ENCODE measurements at regions not wholly inside any gene's neighbourhood (a gene's known extent, or its start where the extent isn't known, plus 50 kb on each side); places are given as distances from the start of the nearest gene placed in this dataset.

DNA sequence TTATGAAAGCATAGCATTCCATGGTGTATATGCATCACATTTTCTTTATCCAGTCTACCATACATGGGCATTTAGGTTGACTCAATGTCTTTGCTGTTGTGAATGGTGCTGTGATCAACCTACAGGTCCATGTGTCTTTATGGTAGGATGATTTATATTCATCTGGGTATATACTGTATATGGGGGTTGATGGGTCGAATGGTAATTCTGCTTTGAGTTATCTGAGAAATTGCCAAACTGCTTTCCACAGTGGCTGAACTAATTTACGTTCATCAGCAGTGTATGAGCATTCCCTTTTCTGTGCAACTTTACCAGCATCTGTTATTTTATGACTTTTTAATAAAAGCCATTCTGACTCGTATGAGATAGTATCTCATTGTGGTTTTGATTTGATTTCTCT, 662.4 kb upstream of the BCHE start:
- DNase-seq = no peak

DNA sequence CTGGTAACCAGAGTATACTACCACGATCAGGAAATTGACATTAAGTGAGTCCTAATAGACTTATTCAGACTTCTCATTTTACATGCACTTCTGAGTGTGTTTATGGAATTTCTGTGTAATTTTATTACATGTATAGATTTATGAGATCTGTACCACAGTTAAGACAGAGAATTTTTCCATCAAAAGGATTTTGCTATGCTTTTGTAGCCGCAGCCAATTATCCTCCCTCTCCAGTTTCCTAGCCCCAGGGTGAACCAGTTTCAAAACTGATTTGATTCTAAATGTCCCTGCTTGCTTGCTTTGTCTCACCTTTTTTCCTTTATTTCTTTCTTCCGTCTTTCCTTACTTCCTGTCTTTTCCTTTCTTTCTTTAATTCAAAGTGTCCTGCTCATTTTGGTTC, 661.2 kb upstream of the BCHE start:
- DNase-seq = no peak

DNA sequence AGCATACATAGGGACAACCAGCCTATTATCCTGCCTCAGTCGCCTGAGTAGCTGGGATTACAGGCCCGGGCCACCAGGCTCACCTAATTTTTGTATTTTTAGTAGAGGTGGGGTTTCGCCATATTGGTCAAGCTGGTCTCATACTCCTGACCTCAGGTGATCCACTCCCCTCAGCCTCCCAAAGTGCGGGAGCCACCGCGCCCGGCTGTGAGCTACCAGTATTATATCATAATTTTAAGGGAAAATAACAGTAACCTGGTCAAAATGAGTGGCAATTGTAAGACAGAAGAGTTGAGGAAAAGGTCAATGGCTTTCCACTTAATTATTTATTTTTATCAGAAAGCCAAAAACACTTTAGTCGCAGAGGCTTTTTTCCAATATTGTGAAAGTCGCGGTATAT, 652.6 kb upstream of the BCHE start:
- DNase-seq = no peak

DNA sequence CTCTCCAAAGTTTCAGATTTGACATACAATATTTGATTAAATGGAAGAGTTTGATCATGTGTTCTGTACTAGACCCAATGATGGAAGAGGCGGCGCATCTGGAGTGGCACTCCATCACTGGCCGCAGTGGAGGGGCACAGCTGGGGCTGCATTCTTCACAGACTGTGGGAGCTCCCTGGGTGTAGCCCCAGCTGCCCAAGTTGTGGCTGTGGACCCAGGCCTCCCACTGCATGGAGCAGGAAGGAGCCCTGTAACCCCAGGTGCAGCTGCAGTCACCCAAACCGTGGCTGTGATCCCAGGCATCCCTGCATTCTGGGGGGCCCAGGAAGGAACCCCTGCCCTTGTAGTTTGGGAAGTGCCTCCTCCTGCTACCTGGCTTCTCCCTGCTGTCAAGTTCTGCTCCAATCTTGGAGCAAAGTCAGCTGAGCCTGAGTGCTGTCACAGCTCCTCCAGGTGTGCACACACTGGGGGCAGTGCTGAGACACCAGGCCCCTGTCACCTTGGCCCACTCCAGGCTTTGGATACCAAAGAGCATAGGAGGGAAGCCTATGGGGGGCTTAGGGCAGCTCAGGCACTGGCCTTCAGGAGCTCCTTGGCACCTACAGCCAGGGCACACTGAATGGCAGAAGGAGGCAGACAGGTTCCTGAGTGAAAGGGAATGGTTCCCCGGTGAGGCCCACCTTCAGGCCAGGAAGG, 651.9 kb upstream of the BCHE start:
- DNase-seq = no peak

DNA sequence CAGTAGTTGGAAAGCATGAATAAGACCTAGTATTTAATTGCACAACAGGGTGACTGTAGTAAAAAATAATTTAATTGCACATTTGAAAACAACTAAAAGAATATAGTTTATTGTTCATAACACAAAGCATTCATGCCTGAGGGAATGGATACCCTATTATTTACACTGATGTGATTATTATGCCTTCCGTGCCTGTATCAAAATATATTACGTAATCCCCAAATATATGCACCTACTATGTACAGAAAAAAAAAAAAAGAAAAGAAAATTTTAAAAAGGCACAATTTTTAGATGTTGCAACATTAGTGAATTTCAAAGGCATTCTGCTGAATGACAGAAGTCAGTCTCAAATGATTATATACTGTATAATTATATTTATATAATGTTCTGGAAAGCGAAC, 647.2 kb upstream of the BCHE start:
- no peak for DNase-seq

DNA sequence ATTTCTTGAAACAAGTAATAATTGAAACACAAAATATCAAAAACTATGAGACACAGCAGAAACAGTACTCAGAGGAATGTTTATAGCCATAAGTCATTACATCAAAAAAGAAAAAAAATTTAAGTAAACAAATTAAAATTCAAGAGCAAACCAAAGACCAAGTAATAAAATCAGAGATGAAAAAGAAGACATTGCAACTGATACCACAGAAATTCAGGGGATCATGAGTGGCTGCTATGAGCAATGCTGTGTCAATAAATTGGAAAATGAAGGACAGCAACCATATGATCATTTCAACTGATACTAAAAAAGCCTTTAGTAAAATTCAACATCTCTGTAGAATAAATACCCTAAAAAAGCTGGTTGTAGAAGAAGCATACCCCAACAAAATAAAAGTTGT, 644.1 kb upstream of the BCHE start:
- no peak for DNase-seq

DNA sequence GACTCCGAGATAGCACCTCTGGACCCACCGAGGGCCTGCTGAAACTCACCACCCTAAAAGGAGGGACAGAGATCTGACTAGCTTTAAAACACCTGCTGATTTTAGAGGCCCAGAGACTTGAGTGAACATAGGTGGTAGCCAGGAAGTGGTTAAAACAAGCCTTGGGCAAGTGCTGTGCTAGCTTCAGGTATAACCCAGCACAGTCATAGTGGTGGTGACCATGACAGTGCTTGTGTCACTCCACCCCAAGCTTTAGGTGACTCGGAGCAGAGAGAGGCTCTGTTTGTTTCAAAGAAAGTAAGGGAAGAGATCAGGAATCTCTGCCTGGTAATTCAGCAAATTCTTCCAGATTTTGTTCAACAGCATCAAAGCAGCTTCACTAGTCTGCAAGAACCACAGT, 641.1 kb upstream of the BCHE start:
- no peak for DNase-seq

DNA sequence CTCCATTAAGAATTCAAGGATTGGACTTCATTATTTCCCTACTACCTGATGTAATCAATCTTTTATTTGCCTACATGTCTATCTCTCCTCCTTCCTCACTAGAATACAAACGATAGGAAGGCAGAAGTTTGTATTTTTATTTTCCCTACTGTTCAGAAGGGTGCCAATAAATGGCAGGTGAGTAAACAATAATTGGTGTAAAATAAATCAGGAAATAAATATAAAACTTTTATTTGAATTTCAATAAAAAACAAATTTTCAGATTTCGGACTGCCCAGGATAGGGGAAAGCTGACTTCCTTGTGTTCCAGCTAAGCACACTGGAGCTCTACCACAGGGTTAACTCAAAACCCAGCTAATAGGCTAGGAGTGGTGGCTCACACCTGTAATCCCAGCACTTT, 636.3 kb upstream of the BCHE start:
- DNase-seq = no peak

DNA sequence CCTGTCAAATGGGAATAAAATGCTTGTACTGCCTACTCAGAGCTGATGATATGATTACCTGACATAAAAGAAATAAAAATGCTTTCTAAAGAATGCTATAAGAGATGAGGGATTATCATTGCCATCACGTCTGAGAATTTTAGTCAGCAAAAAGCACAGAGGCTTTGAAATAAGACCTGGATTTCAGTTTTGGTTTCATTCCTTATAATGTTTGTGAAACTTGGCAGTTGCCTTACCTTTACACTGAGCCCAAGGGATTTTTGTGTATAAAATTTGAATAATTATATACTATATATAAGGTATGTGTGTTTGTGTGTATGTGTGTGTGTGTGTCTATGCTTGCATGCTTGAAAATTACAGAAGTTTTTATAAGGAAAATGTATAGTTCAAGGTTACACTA, 634.8 kb upstream of the BCHE start:
- no peak for DNase-seq

DNA sequence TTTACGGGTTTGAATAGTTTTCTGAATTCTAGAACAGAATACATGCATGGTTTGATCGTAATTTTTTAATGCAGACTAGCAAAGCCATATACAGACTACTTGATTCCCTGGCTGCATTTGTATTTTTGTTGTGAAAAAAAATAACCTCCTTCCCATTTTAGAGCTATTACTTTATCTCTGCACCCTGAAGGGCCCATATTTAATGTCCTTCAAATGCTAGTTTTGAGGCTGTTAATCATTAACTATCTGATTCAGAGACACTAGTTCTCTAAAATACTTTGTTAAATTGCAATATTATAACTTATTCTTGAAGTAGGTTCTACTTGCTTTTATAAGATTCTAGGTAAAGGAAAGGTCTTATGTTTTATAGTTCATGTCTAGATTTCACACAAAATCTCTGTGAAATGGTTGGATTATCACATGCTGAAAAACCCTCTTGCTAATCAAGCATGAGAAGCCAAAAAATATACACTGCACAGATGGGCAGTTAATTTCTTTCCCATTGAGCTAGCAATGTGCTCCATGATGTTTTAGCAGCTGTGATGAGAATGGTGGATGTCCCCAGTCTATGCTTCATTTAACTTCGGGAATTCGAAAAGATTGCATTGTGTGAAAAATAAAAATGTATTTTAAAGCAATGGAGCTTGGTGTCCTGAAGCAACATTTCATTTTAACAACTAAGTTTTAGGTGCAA, 634.0 kb upstream of the BCHE start:
- DNase-seq = no peak

DNA sequence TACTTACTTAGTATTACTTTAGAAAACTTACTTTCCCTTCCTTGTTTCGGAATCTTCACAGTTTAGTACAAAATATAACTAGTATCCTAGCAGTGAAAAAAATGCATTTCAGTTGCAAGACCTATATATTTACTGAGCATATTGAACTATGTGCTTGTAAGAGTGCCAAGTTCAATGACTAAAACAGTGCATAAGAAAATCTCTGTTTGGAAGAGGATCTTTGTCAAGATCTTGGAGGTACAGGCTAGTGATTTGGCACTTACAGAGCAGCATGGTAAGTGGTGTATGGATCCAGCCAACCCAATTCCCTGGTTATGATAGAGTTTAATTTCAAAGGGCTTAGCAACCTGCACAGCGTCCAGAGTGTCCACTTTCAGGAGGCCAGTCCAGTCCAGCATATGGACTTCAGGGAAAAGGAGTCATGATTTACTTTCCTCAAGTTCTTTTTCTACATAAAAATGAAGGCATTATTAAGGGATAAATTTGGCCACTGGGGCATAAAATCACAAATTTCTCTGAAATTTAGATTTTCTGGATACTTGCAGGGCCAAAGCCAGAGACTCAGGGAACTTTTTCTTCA, 625.8 kb upstream of the BCHE start:
- no peak for DNase-seq

DNA sequence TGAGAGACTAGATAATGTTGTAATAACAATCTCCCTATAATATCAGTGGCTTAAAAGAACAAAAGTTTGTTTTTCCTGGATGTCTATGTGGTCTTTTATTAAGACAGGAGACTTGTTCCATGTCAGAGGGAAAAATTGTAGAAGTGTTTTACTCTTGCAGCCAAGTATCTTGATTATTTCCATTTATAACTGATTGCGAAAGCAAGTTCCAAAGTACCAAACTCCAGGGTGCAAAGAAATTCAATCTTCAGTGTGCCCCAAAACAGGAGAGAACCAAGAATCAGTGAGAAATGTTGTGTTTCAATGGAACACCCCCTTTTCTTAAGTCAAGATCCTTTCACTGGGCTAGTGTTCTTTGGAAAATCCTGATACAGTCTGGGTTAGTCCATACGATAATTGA, 624.4 kb upstream of the BCHE start:
- DNase-seq = no peak

DNA sequence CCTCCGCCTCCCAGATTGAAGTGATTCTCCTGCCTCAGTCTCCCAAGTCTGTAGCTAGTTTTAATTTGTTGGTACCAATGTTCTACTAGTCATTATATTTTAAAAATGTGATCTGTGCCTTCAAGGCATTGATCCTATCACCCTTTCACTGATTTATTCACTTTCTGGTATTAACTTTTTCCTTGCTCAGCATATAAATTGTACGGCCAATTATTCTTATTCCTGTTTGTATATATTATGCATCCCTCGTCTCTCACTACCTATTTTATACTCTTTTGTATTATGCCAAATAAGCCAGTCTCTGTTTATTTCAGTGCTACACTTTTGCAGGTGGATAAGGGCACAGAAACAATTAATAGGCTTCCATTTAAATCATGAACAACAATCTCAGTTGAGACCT, 620.2 kb upstream of the BCHE start:
- DNase-seq = no peak

DNA sequence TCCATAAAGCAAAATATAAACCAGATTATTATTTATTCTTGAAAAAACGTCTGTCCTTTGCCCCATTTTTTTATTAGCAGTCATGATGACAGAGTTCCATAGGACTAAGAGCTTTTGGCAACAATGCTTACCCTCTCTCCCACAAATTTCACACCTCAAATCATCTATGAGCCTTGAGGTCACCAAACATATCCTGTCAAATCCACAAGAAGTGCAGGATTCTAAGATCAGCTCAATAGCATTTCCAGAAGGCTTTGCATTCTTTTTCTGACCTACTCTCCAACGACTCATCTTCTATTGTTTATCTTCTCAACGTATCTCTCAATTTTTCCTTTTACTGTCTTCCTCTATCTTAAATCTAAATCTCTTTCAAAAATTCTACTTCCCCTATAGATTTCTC, 619.1 kb upstream of the BCHE start:
- no peak for DNase-seq

DNA sequence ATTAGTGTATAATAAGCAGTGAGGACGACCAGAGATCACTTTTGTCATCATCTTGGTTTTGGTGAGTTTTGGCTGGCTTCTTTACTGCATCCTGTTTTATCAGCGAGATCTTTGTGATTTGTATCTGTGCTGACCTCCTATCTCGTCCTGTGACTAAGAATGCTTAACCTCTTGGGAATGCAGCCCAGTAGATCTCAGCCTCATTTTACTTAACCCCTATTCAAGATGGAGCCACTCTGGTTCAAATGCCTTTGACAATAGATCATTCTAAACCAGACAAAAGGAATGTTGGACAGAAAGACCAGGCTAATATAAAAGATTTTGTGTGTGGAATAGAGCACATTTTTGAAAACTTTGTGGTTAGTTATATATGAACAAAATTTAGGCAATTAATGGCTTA, 618.5 kb upstream of the BCHE start:
- DNase-seq = no peak

DNA sequence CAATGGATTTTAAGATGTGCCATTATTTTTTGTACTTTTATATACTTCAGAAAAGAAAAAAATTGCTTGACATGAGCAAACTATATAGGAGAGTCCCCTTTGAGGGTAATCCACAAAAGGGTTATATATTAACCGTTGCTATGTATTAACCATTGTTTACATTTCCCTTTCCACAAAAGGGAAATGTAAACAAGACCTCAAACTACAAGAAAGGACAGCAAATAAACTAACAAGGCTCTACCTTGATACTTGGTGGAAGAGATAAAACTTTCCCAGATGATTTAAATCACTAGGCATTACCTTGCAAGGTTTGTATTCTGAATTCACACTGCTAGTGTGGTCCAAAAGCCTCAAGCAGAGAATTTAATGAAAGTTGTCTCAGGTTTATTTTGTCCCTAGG, 616.3 kb upstream of the BCHE start:
- DNase-seq = no peak

DNA sequence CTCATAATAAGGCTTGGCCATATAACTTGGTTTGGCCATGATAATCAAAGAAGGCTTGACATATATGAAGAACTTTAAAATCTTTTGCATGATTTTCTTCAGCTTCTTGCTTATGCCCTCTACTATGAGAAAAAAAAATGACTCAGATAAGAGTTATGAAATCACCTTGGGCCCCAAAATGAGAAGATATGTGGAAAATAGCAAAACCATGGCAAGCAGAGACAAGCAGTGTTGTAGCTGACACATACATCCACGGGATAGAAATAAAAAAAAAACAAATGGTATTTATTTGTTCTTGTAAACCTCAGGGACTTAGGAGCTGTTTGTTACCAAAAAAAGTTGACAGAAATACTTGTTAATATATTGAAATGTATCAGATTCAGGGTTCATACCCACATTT, 614.8 kb upstream of the BCHE start:
- DNase-seq = no peak

DNA sequence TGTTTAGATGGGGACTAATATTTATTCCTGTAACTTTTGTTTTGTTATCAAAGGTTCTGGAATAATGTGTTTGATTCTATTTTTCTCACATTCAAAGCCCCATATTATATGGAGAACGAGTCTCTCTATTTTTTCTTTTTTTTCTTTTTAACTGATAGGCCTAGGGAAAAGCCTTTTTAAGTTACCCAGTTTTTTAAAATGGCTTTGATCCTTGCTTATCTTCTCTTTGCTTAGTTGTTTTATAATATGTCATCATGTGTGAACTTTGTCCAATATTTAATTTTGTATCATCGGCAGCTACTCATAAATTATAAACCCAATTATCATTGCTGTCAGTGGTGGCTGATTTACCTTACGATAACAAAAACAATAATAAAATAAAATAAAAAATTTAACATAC, 610.3 kb upstream of the BCHE start:
- no peak for DNase-seq

DNA sequence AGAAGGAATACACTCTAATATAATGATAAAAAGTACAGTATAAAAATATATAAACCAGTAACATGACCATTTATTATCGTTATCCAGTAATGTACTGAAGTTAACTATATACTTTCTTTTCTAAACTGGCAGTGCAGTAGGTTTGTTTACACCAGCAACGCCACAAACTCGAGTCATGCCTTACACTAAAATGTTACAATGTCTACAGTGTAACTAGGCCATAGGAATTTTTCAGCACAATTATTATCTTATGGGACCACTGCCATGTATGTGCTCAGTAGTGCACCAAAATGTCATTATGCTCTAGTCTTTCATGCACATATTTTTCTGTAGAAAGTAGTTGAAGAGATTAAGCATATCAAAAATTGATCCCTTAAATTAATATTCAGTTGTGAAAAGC, 609.8 kb upstream of the BCHE start:
- DNase-seq = no peak

DNA sequence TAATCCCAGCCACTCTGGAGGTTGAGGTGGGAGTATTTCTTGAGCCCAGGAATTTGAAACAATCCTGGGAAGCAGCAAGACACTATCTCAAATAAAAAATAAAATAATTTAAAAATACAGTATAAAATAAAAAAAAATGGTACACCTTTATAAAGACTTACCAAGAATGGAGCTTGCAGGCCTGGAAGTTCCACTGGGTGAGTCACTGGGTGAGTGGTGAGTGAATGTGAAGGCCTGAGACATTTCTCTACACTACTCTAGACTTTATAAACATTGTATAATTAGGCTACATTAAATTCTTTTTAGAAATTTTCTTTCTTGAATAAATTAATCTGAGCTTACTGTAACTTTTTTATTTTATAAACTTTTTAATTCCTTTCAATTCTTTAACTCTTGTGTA, 609.1 kb upstream of the BCHE start:
- DNase-seq = no peak

DNA sequence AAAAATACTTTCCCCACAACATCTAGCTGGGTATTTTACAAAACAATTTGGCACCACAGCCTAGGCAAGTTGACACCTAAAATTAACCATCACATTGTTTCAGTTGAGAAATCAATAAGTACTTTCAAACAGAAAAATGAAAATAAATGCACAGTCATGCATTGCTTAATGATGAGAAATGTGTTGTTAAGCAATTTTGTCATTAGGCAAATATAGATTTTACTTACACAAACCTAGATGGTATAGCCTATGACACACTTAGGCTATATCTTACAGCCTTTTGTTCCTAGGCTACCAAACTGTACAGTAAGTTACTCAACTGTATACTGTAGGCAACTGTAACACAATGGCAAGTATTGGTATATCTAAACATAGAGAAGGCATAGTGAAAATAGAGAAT, 608.6 kb upstream of the BCHE start:
- no peak for DNase-seq

DNA sequence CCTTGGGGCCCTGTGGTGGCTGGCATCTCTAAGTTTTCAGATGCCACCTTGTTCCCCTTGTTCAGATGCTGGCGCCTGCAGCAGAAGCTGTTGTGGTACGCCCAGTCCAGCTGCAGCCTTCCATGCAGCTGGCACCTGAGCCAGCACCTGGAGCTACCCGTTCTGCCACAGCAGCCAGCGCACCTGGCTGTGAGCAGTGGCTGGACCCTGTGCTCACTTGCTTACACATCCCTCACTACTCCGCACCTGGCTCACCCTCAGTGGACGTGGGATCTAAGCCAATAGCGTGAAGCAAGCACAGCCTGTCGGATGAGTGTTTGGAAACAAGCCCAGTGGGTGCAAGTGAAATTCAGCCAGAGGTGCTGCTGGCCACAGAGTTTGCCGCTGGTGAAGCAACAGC, 607.5 kb upstream of the BCHE start:
- DNase-seq = no peak

DNA sequence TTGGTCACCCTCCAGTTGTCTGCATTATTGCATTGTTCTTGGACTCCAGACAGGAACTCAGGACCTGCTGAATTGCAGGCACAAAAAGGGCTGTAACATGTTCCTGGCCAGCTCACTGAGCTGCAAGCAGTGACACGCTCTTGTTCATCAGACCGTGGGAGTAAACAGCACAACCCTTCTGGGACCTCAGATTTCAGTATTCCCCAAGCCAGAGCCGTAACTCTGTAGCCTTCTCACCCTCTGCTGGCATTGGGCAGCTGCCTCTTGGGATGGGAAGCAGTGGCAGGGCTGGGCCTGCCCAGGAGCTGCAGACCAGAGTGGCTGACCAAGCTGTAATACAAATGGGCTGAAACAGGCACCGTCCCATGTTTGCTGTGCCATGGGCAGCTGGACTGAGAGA, 607.1 kb upstream of the BCHE start:
- no peak for DNase-seq

DNA sequence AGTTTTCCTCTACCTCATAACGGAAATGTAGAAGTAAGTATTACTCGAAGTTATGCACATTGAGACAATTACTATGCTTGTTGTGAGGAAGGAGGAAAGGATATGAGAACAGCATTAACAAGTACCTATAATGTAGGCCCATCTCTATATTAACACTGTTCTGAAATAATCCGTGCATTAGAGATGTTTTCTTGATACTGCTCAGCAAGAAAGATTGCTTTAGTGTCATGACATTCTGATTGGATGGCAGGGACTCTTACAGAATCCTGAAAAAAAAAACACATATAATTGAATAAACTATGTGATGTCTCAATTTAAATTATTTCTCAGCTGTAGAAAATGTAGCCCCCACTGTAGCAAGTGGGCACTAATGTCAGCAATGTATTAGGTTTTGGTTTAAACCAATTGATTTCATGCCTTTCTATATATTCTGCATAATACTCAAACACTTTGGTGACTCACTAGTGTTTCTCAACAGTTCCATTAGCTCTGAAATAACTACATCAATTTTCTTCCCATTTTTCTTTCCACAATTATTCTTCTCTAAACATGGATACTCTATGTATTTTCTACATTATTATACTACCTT, 598.3 kb upstream of the BCHE start:
- DNase-seq = no peak

DNA sequence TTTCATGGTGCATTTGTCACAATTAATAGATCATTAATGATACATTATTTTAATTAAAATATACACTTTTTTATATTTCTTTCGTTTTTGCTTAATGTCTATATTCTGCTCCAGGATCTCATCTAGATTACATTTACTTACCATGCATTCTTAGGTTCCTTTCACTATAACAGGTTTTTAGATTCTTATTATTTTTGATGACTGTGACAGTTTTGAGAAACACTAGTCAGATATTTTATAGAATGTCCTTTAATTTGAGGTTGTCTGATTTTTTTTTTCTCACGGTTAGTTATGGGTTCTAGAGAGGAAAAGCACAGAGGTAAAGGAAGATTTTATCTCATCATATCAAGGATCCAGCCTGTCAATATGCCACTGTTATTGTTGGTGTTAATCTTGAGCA, 595.8 kb upstream of the BCHE start:
- DNase-seq = no peak

All from activated effector memory CD4-positive, alpha-beta T cell treated with anti-CD3 and anti-CD28 coated beads, Interleukin-2, amount 50 U/mL, for 16 hours (primary cell).